ENCODE measurements at regions not wholly inside any gene's neighbourhood (a gene's known extent, or its start where the extent isn't known, plus 50 kb on each side); places are given as distances from the start of the nearest gene placed in this dataset.

- no peak for DNase-seq
These were observed 1159.8 kb upstream of the EYS start for GRCh38 chr6:66866801-66867200.

GRCh38 chr6:66865771-66866170 lies 1158.7 kb upstream of the EYS start:
- no peak for DNase-seq

GRCh38 chr6:66861007-66861541 lies 1154.0 kb upstream of the EYS start:
- no peak for DNase-seq

- no peak for DNase-seq
These were observed 1153.3 kb upstream of the EYS start for GRCh38 chr6:66860328-66860727.

GRCh38 chr6:66858196-66858595 lies 1151.2 kb upstream of the EYS start:
- no peak for DNase-seq

- DNase-seq, result no peak
These were observed 1147.0 kb upstream of the EYS start for GRCh38 chr6:66854014-66854413.

GRCh38 chr6:66851930-66852329 lies 1144.9 kb upstream of the EYS start:
- DNase-seq, result no peak

- no peak for DNase-seq
These were observed 1142.8 kb upstream of the EYS start for GRCh38 chr6:66849843-66850242.

- no peak for DNase-seq
These were observed 1141.4 kb upstream of the EYS start for GRCh38 chr6:66848244-66848953.

GRCh38 chr6:66838764-66839163 lies 1131.7 kb upstream of the EYS start:
- DNase-seq, result no peak

GRCh38 chr6:66825539-66825938 lies 1118.5 kb upstream of the EYS start:
- no peak for DNase-seq

- no peak for DNase-seq
These were observed 1107.1 kb upstream of the EYS start for GRCh38 chr6:66814156-66814555.

- DNase-seq, result no peak
These were observed 1101.7 kb upstream of the EYS start for GRCh38 chr6:66808771-66809170.

- no peak for DNase-seq
These were observed 1090.0 kb upstream of the EYS start for GRCh38 chr6:66796987-66797386.

- DNase-seq, result no peak
These were observed 1081.6 kb upstream of the EYS start for GRCh38 chr6:66788579-66788978.

- DNase-seq, result no peak
These were observed 1065.8 kb upstream of the EYS start for GRCh38 chr6:66772800-66773199.

- no peak for DNase-seq
These were observed 1064.6 kb upstream of the EYS start for GRCh38 chr6:66771626-66772025.

GRCh38 chr6:66751630-66752029 lies 1044.6 kb upstream of the EYS start:
- no peak for DNase-seq

GRCh38 chr6:66740346-66740745 lies 1033.3 kb upstream of the EYS start:
- DNase-seq, result no peak

GRCh38 chr6:66735106-66735890 lies 1028.3 kb upstream of the EYS start:
- no peak for DNase-seq

- DNase-seq, result no peak
These were observed 1024.3 kb upstream of the EYS start for GRCh38 chr6:66731310-66731709.

- no peak for DNase-seq
These were observed 1018.6 kb upstream of the EYS start for GRCh38 chr6:66725670-66726069.

- DNase-seq, result no peak
These were observed 1010.8 kb upstream of the EYS start for GRCh38 chr6:66717801-66718200.

GRCh38 chr6:66699385-66699784 lies 992.4 kb upstream of the EYS start:
- DNase-seq, result no peak
